Adipose tissue (tissue), 3 donors: ENCODE measurements at regions not wholly inside any gene's neighbourhood (a gene's known extent, or its start where the extent isn't known, plus 50 kb on each side); places are given as distances from the start of the nearest gene placed in this dataset.
"Not testable (repeated sequence)": the region's sequence is repeated elsewhere in the genome, so short reads cannot be mapped to it uniquely, and the experiment has no call there.

Experiments
- H3K27ac ChIP-seq: one replicate; pipeline ENCODE4 v1.5.1; 2013; ENCODE audit warnings: low read depth, low read length
- WGBS, 3 donors: extraction: QIAGEN DNeasy Blood & Tissue Kit; methylation state at CpG; one replicate each; pipeline ENCODE4 v1.1.7; 2013; 5-methylcytosine and 5-hydroxymethylcytosine counted together
- donor health status: healthy with polysubstance abuse.
- donor health status: Bipolar disorder and iron deficiency.
- donor health status: healthy.

DNA sequence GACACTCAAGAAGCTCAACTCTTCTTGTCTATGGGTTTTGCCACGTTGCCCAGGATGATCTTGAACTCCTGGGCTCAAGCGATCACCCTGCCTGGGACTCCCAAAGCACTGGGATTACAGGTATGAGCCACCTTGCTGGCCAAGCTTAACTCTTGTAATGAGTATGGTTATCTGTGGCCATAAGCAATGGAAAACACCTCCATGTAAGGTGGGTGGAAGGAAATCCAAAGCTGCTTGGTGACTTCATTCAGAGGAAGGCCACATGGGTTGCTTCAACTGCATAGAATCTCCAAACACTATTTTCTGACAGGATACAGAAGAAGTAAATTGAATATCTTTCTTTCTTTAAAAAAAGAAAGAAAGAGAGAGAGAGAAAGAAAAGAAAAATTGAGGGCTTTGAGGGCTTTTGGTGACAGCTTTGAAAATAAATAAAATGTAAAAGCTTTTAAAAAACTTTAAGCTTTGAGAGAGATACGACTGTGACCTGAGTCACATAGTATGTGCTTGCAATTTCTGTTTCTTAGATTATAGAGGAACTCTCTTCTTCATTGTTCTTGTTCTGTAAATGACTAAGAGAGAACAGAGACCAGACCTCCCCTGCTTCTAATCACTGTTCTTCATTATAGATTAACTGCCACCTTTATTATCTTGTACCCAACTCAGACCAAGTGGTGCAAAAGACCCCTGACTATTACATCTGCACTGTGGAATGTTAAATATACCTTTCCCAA is 123.1 kb upstream of the NDUFV2 start:
- WGBS, 3 donors = 86 to 90% (median 87%) methylated on average over 3 of the region's 3 CpGs
- no peak overlapping the region for H3K27ac ChIP-seq

DNA sequence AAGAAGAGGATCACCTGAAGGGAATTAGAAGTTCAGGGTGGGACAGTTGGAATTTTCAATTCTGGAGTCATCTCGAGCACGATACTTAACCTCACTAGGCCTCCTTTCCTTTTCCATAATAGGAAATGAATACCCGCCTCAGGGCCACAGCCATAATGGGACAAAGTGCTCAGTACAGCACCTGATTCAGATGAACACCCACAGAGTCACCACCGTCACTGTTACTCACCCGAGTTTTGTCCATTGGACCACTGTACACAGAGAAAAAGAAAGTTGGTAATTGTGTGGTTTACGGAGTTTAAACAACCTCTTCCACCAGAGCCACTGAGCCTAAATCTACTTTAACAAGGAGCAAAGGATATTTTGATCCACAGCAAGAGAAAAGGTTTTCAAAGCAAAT is 122.0 kb upstream of the NDUFV2 start:
- H3K27ac ChIP-seq = no peak overlapping the region
- WGBS, 3 donors = 94% methylated on average over 6 of the region's 6 CpGs

DNA sequence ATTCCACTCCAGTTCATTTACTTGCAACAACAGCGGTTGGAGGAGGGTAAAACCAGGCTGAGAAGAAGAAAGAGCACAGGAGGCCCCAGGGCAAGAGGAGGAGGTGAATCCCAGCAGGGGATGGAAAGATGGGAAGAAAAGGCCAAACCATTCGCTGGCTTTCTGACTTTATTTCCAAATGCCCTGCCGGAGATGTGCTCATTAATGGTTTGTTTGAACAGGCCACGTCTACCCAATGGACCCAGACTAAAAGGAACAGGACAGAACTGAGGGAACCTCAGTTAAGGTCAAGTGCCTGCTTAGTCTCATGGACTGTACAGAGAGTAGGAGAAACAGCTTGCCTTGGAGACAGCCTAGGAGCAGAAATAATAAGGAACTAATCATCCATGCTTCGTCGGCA is 121.6 kb upstream of the NDUFV2 start:
- no peak overlapping the region for H3K27ac ChIP-seq
- 85 to 91% (median 88%) methylated on average over 6 of the region's 6 CpGs for WGBS, 3 donors

DNA sequence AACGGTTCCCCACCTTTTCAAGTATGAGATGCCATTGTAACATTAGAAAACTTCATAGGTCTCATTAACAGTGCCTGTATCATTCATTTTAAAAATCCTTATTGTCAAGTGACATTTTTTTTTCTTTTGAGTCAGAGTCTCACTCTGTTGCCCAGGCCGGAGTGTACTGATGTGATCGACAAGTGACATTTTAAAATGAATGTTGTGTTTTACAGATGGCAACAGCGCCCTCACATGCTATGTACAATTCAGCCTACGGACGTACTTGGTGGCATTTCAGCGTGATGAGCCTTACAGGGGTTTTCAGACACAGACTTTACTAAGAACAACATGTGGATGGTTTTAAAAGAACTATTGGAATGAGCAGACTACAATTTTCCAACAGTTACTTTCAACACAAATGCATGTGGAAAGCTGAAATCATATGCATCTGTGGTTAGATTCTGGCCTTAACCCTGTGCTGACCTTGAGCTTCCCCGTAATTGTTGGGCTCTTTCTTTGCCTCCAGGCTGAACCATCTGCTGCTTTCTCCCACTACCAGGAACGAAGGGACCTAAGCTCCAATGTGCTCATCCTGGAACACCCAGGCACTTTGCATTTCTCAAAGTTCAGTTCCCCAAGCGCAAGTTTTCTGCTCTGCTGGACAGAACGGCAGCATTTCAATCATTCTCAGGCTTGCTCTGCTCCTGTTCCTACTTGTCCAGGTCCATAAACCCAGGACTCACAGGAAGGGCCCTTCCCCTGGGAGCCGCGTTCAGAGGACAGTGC is 119.9 kb upstream of the NDUFV2 start:
- 44 to 68% (median 60%) methylated on average over 13 of the region's 13 CpGs for WGBS, 3 donors
- H3K27ac ChIP-seq = no peak overlapping the region

DNA sequence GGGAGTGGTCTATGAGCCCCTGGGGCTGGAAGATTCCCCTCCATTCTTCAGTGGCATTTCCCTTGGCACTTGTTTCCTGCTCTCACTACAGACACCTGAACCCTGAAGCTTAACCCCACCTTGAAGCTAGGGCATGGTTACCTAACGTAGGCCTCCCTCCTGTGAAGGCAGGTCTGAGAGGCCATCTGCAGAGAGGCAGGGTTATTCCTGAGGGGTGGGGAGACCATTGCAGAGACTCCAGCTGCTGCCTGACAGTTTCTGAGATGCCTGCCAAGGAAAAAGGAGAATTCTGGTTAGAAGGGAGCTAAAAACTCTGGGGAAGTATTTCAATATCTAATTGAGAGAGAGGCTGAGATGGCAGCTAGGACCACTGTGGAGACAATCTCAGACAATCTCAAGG is 119.3 kb upstream of the NDUFV2 start:
- 79 to 91% (median 82%) methylated on average over 1 of the region's 1 CpG for WGBS, 3 donors

DNA sequence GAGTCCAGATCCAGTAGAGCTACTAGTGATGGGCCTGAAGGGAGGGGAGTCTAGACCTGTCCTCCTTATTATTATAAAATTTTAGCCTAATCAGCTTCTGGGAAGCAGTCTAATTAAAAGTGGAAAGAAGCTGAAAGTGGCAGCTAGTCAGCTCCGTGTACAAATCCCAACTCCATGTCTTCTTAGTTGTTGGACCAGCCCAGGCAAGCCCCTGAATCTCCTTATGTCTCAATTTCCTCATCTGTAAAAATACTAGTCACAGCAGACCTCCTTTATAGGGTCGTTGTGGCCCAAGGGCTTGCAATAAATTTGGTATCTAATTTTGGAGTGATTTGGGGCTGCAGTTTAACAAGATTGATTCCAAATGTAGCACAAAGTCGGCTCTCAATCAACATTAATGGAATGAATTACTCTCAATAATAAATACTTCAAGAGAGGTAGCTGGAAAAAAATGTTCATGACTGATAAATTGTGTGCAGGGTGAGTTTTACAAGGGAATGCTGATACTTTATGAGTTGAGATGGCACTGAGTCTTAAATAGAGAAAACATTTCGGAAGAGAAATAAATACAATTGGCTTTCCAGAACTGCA is 118.3 kb upstream of the NDUFV2 start:
- 66 to 81% (median 76%) methylated on average over 4 of the region's 4 CpGs for WGBS, 3 donors
- no peak overlapping the region for H3K27ac ChIP-seq

More for the DNA sequence above, 119.3 kb upstream of the NDUFV2 start:
- no peak overlapping the region for H3K27ac ChIP-seq

DNA sequence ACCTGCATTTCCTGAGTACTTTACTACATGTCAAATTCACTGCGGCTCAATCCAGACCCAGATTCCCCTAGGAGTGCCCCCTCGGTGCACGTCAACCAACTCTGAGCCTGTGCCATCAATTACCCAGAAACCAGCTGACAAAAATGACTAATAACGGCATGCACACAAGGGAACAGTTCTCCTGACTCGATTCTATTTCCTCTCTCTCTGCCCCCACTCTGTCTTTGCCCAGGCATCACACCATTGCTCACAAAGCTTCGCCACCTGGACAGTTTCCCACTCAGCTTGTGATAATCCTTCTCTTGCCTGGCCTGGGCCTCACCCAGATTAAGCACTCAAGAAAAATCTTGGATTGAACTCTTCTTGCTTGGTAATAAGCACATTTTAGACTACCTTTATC is 115.3 kb upstream of the NDUFV2 start:
- WGBS, 3 donors = 21 to 69% (median 61%) methylated on average over 6 of the region's 6 CpGs
- H3K27ac ChIP-seq = no peak overlapping the region

DNA sequence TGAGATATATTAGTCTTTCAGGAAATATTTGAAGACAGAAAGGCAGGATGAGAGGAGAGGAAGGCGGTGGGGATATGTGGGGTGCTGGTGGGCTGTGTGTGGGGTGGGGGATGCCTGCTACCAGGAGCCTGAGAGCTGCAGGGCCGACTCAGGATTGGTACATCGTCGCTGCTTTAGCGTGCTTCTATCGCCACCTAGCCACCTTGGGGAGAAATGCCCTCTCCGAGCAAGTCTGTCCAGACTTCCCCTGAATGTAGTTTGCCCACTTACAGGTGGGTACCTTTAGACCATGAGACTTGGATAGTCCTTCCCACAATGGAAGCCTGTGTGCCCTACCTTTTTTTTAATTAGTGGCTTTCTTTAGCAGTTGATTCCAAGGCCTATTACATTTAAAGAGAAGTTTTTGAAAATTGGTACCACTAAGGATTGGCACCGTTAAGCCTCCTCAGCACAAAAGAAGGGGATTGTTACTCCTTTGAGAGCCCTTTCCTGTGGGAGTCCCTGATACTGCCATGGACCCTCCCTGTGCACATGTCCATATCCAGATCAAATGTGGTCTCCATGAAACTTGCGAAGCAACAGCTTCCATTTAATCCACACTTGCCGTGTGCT is 114.1 kb upstream of the NDUFV2 start:
- no peak overlapping the region for H3K27ac ChIP-seq
- WGBS, 3 donors = 30 to 31% (median 31%) methylated on average over 10 of the region's 10 CpGs

DNA sequence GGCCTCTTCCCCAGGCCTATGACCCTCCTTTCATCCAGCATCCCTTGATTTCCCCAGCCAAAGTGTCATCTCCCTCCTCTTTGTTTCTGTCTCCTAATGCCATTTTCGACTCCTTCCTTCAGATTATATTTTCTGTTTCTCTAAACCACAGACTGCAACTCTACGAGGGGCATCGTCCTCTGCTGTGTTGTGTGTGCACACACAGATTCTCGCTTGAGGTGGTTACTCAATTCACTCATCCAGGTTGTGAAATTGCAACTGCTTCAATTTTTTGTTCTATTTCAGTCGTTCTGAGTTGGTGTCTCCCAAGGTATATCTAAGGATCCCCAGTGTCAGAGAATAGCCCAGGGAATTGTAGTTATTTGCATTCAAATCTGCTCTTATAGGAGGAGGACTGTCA is 113.5 kb upstream of the NDUFV2 start:
- no peak overlapping the region for H3K27ac ChIP-seq
- 55 to 74% (median 59%) methylated on average over 5 of the region's 5 CpGs for WGBS, 3 donors

DNA sequence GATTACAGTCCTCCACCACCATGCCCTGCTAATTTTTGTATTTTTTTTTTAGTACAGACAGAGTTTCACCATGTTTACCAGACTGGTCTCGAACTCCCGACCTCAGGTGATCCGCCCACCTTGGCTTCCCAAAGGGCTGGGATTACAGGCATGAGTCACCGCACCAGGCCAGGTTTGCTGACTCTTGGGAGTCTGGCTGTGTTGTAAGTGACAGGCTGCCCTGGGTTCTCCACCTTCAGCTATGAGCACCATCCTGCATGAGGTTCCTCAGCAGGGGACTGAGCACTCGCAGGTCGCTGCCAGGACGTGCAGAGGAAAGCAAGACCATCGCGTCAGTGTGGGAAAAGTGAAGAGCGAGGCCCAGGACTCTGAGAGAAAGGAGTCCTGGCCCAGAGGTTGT is 112.6 kb upstream of the NDUFV2 start:
- WGBS, 3 donors = 86 to 92% (median 87%) methylated on average over 10 of the region's 10 CpGs
- H3K27ac ChIP-seq = no peak overlapping the region

DNA sequence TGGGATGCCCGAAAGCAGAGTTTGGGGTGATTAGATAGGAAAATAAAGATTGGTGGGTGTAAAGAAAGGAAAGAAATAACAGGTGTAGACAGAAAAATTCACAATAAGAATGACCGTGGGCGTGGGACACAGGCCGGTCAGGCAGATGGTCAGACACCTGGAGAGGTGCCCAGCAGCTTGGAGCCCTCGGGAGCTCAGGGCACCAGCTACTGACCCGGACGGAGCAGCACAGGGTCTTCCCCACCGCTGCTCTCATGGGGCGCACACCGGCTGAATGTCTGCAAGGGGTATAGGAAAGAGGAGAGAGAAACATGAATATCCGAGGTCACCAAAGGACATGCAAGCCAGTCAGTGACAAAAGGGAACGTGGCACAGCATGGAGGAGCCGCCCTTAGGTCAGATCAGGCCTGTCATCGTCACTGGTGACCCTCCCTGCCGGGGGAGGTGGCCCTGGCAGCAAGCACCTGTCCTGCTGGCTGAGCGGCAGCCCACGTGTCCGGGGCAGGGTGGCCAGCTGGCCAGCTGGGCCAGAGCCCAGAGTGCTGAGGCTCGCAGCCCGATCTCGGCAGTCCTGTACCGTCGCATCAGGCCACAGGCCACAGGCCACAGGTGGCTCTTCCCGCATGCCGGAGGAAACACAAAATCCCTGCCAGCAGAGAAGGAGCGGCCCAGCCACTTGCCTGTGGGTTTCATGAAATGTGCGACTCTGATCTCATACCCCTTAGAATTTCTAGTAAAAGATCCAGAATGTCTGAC is 112.0 kb upstream of the NDUFV2 start:
- H3K27ac ChIP-seq = no peak overlapping the region
- WGBS, 3 donors = 56 to 73% (median 63%) methylated on average over 27 of the region's 27 CpGs

DNA sequence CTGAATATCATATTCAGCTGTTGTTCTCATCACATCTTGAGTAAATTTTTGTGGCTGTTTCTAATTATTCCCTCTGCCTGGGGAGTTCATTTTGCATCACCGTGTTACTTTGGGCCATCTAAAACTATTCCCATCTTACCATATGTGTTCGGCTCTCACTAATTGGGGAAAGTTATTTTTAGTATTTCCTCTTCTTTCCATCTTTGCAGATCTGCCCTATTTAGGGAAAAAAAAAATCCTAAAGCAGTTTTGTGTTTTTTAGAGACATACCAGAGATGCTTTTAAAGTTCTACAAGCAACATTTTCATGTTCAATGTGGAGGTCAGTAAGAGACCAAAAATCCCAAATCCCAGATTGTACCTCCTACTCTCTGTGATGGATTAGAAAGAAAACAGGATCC is 111.3 kb upstream of the NDUFV2 start:
- 51 to 90% (median 61%) methylated on average over 2 of the region's 2 CpGs for WGBS, 3 donors
- H3K27ac ChIP-seq = no peak overlapping the region

DNA sequence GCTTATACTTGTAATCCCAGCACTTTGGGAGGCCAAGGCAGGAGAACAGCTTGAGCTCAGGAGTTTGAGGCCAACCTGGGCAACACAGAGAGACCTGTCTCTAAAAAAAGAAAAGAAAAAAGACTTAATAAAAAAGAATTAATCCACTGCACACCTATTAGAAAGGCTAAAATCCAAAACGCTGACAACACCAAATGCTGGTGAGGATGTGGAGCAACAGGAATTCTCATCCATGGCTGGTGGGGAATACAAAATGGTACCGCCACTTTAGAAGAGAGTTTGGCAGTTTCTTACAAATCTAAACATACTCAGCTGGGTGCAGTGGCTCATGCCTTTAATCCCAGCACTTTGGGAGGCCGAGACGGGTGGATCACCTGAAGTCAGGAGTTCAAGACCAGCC is 110.0 kb upstream of the NDUFV2 start:
- WGBS, 3 donors = 95 to 98% (median 96%) methylated on average over 4 of the region's 4 CpGs
- H3K27ac ChIP-seq = not testable (repeated sequence)

DNA sequence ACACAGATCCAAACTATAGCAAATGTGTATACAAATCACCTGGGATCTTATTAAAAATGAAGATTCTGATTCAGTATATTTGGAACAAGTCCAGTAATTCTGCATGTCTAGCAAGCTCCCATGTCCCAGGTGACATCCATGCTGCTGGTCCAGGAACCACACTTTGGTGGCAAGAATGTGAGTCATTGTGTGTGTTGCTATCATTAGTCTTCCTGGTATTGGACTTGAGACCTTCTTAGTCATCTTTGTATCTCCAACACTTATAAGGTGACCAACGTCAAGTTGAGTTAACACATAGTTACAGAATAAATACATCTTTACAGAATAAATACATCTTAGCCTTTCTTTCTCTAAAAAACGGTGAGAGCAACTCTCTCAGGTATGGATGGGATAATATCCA is 107.9 kb upstream of the NDUFV2 start:
- 42 to 58% (median 43%) methylated on average over 2 of the region's 2 CpGs for WGBS, 3 donors
- no peak overlapping the region for H3K27ac ChIP-seq

DNA sequence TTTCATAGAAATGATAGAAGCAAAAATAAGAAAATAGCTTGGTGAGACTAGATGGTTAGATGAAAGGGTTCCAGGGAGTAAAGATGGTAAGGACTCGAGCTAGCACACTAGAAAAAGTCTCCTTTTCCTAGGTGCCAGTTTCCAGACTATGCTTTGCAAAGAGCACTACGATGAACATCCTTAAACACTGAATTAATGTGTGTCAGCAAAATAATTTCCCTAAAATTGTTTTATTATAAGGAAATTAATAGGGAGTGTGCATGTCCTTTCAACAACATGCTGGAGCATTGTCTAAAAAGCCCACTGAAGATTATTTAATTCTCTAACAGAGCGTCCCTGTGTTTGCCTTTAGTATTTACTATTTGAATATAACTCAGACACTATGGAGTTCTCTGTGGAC is 107.4 kb upstream of the NDUFV2 start:
- no peak overlapping the region for H3K27ac ChIP-seq
- WGBS, 3 donors = 61 to 74% (median 66%) methylated on average over 3 of the region's 3 CpGs

DNA sequence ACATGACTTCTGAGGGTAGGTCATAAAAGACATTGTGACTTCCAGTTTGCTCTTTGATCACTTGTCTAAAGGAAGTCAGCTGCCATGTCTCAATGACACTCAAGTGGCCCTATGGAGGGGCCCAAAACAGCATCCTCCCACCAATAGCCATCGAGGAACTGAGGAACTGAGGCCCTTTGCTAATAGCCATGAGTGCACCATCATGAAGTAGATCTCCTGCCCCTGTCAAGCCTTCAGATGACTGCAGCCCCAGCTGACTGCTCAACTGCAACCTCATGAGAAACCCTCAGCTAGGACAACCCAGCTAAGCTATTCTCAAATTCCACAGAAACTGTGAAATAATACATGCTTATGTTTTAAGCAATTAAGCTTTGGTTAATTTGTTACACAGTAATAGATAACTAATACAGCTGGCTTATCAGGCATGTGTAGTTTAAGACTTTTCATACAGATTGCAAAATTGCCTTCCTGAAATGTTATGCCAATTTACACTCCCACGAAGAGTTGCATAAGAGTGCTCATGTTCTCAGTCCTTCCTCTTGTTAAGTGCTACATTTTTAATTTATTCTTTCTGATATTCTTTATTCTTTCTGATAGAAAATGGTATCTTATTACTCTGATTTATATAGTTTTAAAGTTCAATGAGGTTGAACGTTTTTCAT is 105.6 kb upstream of the NDUFV2 start:
- no peak overlapping the region for H3K27ac ChIP-seq
- 58 to 67% (median 62%) methylated on average over 3 of the region's 3 CpGs for WGBS, 3 donors

DNA sequence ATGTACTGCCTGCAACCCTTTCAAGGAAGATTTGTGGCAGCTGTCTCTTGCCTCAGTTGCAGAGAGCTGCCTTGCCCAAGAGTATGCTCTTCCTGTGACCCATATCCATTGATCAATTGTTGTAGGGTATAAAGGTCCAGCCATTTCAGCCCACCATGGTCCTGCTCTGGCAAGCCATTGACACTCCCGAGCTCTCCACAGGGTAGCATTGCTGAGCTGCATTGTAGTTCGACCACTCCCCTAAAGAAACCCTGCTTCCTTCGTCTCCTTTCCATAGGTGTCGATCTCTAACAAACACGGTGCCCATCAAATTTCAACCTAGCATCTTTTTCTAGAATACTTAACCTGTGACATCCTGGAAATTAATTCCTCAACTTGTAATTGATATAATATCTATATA is 104.9 kb upstream of the NDUFV2 start:
- 69 to 78% (median 76%) methylated on average over 5 of the region's 5 CpGs for WGBS, 3 donors
- H3K27ac ChIP-seq = no peak overlapping the region
